Fibroblast of lung (primary cell): ENCODE measurements at regions not wholly inside any gene's neighbourhood (a gene's known extent, or its start where the extent isn't known, plus 50 kb on each side); places are given as distances from the start of the nearest gene placed in this dataset.

Experiments
- CTCF ChIP-seq, 2 donors: IDR thresholded peaks in 1 of 2; conservative IDR thresholded peaks in 1 of 2; 1 replicate in 1 of 2; 2 replicates in 1 of 2; pipeline ENCODE4 v1.5.1; 2011 to 2012; ENCODE audit warnings: low read length in 2 of 2, control low read depth in 1 of 2, inconsistent platforms in 1 of 2, low read depth in 1 of 2, mild to moderate bottlenecking in 1 of 2
- EZH2 ChIP-seq: IDR thresholded peaks from 2 replicates; pipeline ENCODE4 v1.5.1; 2012; ENCODE audit warnings: low read length, control low read depth, mild to moderate bottlenecking; ENCODE audit errors: missing control alignments

DNA sequence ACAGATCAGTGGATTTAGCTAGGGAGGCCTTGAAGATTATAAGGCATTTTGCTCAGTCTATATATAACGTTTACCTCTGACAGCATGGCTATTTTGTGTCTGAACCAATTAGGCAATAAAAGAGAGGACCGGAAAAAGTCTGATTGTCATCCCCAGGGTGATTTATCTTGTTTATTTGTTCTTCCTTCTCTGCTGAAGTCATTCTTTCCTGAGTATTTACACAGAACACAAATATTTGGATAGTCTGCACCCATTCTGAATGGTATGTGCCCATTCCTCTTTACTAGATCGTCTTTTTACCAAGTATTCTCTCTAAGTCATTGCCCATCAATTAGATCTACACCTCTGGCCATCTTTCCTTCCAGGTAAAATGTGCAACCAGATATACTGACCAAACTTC is 1602.9 kb downstream of the KCNT2 start:
- TF ChIP-seq CTCF (conservative IDR thresholded peaks at IDR 0.05 in 1 of 2, IDR thresholded peaks at IDR 0.05 in 1 of 2; ENCODE audit: low read depth in 1 of 2, low read length in 2 of 2) = no peak
- no peak for TF ChIP-seq EZH2
